NCI-H1417 treated with DMSO at 0.1 percent for 48 hours (cell line): ENCODE measurements at regions not wholly inside any gene's neighbourhood (a gene's known extent, or its start where the extent isn't known, plus 50 kb on each side); places are given as distances from the start of the nearest gene placed in this dataset.
"Not testable (repeated sequence)": the region's sequence is repeated elsewhere in the genome, so short reads cannot be mapped to it uniquely, and the experiment has no call there.

ENCODE experiments used
- DNase-seq: peaks from one replicate; lab custom pipeline; 2025; lab: John Stamatoyannopoulos, UW

DNA sequence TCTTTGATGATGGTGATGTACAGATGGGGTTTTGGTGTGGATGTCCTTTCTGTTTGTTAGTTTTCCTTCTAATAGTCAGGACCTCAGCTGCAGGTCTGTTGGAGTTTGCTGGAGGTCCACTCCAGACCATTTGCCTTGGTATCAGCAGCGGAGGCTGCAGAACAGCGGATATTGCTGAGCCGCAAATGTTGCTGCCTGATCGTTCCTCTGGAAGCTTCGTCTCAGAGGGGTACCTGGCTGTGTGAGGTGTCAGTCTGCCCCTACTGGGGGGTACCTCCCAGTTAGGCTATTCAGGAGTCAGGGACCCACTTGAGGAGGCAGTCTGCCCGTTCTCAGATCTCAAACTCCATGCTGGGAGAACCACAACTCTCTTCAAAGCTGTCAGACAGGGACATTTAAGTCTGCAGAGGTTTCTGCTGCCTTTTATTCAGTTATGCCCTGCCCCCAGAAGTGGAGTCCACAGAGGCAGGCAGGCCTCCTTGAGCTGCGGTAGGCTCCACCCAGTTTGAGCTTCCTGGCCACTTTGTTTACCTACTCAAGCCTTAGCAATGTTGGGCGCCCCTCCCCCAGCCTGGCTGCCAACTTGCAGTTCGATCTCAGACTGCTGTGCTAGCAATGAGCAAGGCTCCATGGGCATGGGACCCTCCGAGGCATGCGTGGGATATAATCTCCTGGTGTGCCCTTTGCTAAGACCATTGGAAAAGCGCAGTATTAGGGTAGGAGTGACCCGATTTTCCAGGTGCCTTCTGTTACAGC lies 264.5 kb downstream of the MATN1 start:
- DNase-seq, result not testable (repeated sequence)

- no peak for DNase-seq
Observed at GRCh38 chr1:30452925-30453324, 270.5 kb downstream of the MATN1 start.

DNA sequence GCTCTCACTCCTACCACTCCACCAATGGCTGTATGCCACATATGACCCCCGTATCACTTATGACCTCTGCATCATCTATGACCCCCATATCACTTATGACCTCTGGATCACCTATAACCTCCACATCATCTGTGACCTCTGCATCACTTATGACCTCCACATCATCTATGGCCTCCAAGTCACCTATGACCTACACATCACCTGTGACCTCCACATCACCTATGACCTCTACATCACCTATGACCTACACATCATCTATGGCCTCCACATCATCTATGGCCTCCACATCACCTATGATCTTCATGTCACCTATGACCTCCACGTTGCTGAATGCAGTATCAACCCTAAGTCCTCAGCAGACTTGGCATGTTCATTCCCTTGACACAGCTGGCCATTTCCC lies 271.2 kb downstream of the MATN1 start:
- no peak for DNase-seq

- no peak for DNase-seq
Observed at GRCh38 chr1:30451532-30452125, 271.8 kb downstream of the MATN1 start.

- no peak for DNase-seq
Observed at GRCh38 chr1:30450818-30451233, 272.6 kb downstream of the MATN1 start.

GRCh38 chr1:30450148-30450817 lies 273.1 kb downstream of the MATN1 start:
- DNase-seq, result no peak

GRCh38 chr1:30449428-30450147 lies 273.8 kb downstream of the MATN1 start:
- DNase-seq, result no peak

DNA sequence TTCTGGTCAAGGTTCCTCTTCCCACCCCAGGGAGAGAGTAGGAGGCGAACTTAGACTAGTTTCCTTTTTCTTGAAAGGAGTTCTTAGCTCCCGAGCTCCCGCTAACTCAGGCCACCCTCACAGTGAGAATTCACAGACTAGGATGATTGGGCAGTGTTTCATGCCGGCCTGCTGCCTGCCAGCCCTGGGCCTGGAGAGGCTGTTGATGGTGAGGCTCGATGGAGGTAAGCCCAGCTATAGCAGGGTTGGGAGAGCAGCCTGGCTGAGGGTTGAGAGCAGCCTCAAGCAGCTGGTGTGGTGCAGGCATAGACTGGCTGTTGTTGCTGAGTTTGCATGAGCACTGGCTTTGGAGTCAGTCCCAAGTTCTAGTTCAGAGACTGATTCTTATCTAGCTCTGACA lies 274.4 kb downstream of the MATN1 start:
- DNase-seq, result no peak

GRCh38 chr1:30447701-30448100 lies 275.7 kb downstream of the MATN1 start:
- no peak for DNase-seq

DNA sequence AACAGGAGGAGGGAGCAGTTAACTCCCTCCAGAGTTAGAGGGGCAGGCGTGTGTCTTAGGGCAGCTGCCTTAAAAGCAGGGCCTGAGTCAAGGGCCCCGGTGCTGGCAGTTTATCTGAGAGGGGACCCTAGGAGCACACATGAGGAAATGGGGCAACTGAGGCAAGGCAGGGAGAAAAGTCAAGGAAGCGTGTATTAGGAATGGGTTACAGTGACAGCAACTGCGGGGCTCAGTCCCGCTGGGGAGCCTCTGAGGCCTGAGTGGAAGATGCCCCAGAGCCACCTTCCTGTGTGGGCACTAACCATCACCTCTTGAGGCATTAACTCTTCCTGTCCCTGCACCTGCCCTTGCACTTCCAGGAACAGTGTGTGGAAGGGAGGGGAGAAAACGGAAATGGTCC lies 276.3 kb downstream of the MATN1 start:
- no peak for DNase-seq

DNA sequence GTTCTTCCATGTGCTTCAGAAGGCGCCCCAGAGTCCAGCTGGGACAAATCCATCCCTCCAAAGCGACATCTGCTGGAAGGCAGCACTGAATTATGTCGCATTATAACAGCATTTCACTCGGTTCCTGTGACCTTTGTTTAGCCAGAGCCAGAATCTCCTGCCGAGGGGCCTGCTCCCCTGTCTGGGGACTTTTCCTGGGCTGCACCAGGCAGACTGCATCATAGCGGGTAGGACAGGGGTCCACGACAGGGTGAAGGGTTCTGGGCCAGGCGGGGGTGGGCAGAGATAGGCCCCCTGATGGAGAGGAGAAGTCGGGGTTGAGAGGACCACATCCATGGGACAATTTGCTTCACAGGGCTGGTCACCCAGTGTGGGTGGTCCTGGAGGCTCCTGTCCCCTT lies 276.9 kb downstream of the MATN1 start:
- DNase-seq, result no peak

GRCh38 chr1:30446095-30446494 lies 277.3 kb downstream of the MATN1 start:
- no peak for DNase-seq

GRCh38 chr1:30445449-30445848 lies 277.9 kb downstream of the MATN1 start:
- no peak for DNase-seq

DNA sequence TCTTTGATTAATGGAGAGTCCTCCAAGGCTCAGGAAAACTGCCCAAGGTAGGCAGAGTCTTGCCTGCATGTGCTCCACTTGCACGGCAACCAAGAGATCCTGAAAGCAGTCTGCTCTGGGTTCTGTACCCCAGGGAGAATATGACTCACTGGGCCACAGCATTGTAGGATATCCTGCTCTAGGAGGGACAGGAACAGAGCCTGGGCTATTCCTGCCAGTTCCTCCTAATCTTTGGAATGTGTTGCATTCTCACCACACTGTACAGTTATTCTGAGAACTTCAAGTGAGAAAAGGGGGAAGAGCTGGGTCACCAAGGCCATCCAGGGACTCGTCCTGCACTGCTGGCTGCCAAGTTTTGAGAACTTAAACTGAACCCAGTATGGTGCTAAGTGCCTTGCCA lies 278.5 kb downstream of the MATN1 start:
- DNase-seq, result no peak

DNA sequence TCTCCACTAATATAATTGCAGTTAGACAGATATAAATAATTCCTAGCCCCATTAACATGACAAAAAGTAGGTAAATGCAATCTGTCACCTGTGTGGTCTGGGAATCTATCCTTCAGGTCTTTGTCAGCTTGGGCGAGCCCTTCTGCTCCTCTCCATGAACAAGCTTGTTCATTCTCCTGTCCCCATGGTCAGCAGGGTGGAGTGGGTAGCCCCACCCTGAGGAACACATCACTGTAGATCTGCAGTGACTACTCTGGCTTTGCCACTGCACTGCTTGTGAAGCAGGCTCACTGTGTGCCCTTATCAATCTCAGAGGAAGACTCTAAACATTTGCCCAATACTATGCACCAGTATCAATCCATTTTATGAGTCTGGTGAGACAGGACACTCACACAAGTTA lies 279.0 kb downstream of the MATN1 start:
- no peak for DNase-seq

DNA sequence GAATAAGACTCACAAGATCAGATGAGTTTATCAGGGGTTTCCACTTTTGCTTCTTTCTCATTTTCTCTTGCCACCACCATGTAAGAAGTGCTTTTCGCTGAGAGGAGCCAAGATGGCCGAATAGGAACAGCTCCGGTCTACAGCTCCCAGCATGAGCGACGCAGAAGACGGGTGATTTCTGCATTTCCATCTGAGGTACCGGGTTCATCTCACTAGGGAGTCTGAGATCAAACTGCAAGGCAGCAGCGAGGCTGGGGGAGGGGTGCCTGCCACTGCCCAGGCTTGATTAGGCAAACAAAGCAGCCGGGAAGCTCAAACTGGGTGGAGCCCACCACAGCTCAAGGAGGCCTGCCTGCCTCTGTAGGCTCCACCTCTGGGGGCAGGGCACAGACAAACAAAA lies 285.1 kb downstream of the MATN1 start:
- DNase-seq, result not testable (repeated sequence)

- DNase-seq, result no peak
Observed at GRCh38 chr1:30437059-30437576, 286.3 kb downstream of the MATN1 start.

DNA sequence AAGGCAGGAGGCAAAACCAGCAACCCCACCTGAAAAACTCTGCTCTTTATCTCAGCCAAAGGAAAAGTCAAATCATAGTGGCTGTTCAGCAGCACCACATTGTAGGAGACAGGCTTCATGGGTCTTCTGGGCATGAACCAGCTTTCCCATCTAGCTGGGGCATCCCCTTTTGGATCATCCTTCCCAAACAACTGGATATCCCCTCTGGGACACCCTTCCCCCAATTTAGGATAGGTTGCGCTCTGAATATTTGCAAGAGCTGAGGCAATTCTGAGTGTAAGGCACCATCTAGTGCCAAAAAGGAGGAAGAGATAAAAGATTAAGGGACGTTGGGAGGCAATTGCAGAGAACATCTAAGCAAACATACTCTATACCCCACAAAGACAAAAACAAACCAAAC lies 295.8 kb downstream of the MATN1 start:
- no peak for DNase-seq

DNA sequence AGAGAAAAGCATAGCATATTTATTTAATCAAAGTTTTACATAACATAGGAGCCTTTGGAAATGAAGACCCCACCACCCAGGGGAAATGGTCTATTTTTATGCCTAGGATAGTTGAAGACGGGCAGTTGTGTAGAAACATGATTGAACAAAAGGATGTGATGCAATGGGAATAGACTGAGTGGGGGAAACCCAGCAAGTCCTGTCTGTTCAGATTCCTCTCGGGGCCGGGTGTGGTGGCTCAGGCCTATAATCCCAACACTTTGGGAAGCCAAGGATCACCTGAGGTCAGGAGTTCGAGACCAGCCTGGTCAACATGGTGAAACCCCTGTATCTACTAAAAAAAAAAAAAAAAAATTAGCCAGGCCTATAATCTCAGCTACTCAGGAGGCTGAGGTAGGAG lies 298.3 kb downstream of the MATN1 start:
- no peak for DNase-seq

DNA sequence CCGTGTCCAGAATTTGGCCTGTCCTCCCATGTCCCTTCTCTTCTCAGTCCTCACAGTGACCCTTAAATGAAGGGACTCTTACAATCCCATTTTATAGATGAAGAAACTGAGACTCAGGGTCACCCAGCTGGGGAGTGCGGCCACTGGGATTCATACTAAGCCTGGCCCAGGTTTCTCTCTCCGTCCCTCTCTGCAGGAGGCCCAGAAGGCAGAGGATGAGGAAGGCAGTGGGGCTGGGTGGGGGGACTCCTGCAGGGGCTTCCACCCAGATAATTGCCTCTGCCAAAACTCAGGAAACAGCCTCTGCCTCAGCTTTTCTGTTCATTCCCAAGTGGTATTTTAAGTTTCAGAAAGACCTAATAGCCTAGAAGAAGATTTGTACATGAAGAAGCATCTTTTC lies 299.8 kb downstream of the MATN1 start:
- DNase-seq, result no peak

- DNase-seq, result no peak
Observed at GRCh38 chr1:30422251-30422650, 301.1 kb downstream of the MATN1 start.

DNA sequence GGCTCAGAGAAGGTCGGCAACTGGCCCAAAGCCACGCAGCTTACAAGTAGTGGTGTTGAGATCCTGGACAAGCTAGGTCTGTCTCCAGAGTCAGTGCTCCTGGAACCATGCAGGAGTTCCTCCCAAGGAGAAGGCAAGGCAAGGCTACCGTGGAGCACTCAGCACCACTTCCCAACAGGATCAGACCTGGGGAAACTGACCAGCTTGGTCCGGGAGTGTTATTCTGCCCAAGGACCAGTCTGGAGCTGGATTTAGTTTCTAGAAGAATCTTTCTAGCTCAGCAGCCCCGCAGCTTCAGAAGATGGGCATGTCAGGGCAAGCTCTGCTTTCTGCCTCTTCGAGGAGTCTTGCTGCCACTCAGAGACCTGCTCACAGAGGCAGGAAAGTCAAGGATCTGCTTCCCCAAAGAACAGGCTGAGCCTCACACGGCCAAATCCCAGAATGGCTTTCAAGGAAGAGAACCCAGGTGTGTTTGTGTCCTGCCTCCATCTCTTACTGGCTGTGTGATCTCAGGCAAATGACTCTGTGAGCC lies 302.8 kb downstream of the MATN1 start:
- DNase-seq, result no peak
